T-helper 1 cell treated with Interleukin-12 subunit alpha and Interleukin-12 subunit beta and Interleukin-4 antibody, amounts not matched to agents 30 μg/mL and 1 μg/mL, for 36 hours (primary cell): ENCODE measurements at regions not wholly inside any gene's neighbourhood (a gene's known extent, or its start where the extent isn't known, plus 50 kb on each side); places are given as distances from the start of the nearest gene placed in this dataset.

Experiments
- H3K27ac Mint-ChIP-seq: one replicate; pipeline ENCODE4 v1.8.0; 2021; ENCODE audit warnings: mild to moderate bottlenecking, mixed read lengths
- H3K27me3 Mint-ChIP-seq: one replicate; pipeline ENCODE4 v1.8.0; 2021; ENCODE audit warnings: low read depth, mixed read lengths
- H3K36me3 Mint-ChIP-seq: one replicate; pipeline ENCODE4 v1.8.0; 2021; ENCODE audit warnings: low read depth, mixed read lengths
- H3K4me1 Mint-ChIP-seq: one replicate; pipeline ENCODE4 v1.8.0; 2021; ENCODE audit warnings: low read depth, mixed read lengths
- H3K4me3 Mint-ChIP-seq: one replicate; pipeline ENCODE4 v1.8.0; 2021; ENCODE audit warnings: mild to moderate bottlenecking, moderate library complexity, mixed read lengths
- H3K9me3 Mint-ChIP-seq: one replicate; pipeline ENCODE4 v1.8.0; 2021; ENCODE audit warnings: mixed read lengths

- Mint-ChIP-seq H3K9me3 (no peaks in the 10 kb centered on the region), H3K4me1 (no peaks in the 10 kb centered on the region), H3K27ac (no peak overlapping the region), H3K36me3 (no peaks in the 10 kb centered on the region), H3K4me3 (no peak overlapping the region), H3K27me3 (peaks cover 11% of the 10 kb centered on the region)
Measured at GRCh38 chr2:46837704-46838103, 77.9 kb downstream of the MCFD2 start.

GRCh38 chr2:46837112-46837454 lies 78.5 kb downstream of the MCFD2 start:
- Mint-ChIP-seq H3K9me3 (no peaks in the 10 kb centered on the region), H3K27me3 (peaks cover 11% of the 10 kb centered on the region), H3K4me3 (no peak overlapping the region)

DNA sequence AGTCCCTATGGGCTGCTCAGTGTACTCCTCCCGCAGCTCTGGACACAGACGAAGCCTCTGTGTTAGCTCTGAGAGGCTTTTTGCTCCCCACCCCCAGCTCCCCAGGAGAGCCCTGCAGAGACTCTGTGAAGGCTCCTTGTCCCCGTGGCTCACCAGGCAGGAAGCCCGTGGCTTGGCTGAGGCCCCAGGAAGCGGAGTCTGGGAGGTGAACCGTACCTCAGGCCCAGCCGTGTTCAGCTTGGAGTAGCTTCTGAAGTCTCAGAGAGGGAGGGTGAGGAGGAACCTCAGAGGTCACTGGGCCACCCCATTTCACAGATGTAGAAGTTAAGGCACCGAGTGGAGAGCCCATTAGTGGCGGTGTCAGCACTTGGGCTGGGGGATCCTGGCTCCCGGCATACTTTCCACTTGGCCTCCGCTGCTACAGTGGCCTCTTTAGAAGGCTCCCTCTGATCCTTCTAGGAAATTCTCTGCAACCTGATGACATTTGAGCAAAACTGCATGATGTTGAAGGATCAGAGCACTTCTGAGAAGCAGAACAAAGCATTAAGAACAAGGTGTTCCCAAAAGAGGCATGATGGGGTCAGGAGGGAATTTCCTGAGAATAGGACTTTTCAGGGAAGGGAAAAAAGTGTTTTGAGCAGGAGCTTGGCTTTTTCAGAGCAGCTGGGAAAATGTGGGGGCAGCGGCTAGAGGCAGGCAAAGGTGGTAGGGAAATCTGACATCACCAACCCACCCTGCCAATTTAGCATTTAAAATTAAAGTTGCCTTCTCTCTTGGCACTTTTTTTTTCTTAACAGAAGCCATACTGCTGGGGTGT lies 79.1 kb downstream of the MCFD2 start:
- Mint-ChIP-seq H3K27me3 (peaks cover 11% of the 10 kb centered on the region), H3K4me1 (no peaks in the 10 kb centered on the region), H3K27ac (no peak overlapping the region), H3K4me3 (no peak overlapping the region), H3K36me3 (no peaks in the 10 kb centered on the region), H3K9me3 (no peaks in the 10 kb centered on the region)

More at GRCh38 chr2:46837112-46837454, 78.5 kb downstream of the MCFD2 start:
- Mint-ChIP-seq H3K4me1 (no peaks in the 10 kb centered on the region), H3K36me3 (no peaks in the 10 kb centered on the region), H3K27ac (no peak overlapping the region)

DNA sequence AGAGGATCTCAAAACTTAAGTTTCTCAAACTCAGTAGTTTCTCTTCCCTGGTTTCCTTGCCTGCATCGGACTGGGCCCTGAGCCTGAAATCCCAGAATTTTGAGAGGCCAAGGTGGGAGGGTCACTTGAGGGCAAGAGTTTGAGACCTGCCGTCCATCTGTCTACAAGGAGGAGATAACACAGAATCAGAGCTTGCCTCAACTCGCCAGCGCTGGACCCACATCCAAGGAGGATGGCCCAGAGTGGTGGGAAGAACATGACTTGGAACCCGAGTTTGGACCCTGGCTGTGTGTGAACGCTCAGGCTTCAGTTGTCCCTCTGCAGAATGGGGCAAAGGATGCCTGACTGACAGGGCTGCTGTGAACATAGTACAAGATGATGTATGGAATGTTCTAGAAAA lies 80.1 kb downstream of the MCFD2 start:
- H3K4me3 Mint-ChIP-seq, result no peak overlapping the region
- no peak overlapping the region for H3K27ac Mint-ChIP-seq
- H3K9me3 Mint-ChIP-seq, result no peaks in the 10 kb centered on the region
- H3K27me3 Mint-ChIP-seq, result peaks cover 8% of the 10 kb centered on the region
- no peaks in the 10 kb centered on the region for H3K36me3 Mint-ChIP-seq
- no peaks in the 10 kb centered on the region for H3K4me1 Mint-ChIP-seq

DNA sequence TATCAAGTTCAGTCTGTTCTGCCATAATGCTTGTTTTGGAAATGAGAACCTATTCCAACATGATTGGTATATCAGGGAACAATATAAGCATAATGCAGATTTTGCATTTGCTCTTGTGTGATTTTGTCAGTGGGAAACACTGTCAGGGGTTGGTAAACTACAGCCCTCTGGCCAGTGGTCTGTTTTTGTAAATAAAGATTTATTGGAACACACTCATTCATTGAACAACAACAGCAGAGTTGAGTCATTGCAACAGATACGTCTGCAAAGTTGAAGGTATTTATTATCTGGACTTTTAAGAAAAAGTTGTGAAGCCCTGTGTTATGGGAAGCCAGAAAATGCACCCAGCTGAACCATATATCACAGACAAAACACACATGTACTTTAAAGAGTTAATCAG lies 83.1 kb downstream of the MCFD2 start:
- no peak overlapping the region for H3K4me3 Mint-ChIP-seq
- no peaks in the 10 kb centered on the region for H3K36me3 Mint-ChIP-seq
- H3K27ac Mint-ChIP-seq, result no peak overlapping the region
- peaks cover 6% of the 10 kb centered on the region for H3K27me3 Mint-ChIP-seq
- no peaks in the 10 kb centered on the region for H3K4me1 Mint-ChIP-seq
- H3K9me3 Mint-ChIP-seq, result peaks cover 4% of the 10 kb centered on the region

DNA sequence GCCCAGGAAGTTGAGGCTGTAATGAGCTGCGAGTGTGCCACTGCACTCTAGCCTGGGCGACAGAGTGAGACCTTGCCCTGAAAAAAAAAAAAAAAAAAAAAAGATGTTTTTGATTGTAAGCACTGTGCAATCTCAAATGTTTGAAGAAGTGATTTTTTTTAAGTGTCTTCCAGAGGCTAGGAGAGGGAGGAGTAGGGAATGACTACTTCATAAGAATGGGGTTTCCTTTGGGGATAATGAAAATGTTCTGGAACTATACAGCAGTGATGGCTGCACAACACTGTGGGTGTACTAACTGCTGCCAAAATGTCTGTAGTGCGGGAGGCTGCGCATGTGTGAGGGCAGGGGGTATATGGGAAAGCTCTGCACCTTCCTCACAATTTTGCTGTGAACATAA lies 83.7 kb downstream of the MCFD2 start:
- no peaks in the 10 kb centered on the region for H3K4me1 Mint-ChIP-seq
- H3K36me3 Mint-ChIP-seq, result no peaks in the 10 kb centered on the region
- peaks cover 4% of the 10 kb centered on the region for H3K9me3 Mint-ChIP-seq
- no peak overlapping the region for H3K4me3 Mint-ChIP-seq
- H3K27ac Mint-ChIP-seq, result no peak overlapping the region
- peaks cover 6% of the 10 kb centered on the region for H3K27me3 Mint-ChIP-seq

DNA sequence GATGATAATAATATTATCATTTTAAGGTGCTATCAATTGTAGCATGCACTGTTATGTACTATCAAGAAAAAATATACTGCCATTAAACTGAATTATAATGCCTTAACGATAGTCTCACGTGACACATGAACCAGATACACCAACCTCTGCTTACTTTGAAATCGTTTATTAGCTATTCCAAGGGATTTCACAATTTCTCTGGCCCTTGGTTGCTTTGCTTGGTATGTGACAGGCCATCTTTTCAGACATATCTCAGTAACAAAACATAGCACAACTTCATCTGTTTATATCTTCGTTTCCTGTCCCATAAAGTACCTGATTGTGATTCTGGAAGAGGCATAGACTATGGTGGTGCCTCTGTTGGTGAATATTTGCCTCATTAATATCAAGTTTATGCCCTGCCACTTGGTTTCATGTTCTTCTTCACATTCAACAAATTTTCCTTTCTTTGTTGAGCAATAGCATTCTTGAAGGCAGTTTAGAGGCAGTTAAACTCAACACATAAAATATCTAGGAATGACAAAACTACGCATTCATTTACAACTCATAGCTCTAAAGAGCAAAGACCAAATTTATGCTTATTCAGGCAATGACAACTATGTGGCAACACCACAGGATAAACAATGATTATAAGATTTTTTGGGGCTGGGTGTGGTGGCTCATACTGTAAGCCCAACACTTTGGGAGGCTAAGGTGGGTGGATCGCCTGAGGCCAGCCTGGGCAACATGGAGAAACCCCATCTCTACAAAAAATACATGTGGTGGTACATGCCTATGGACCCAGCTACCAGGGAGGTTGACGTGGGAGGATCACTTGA lies 84.3 kb downstream of the MCFD2 start:
- H3K27me3 Mint-ChIP-seq, result peaks cover 6% of the 10 kb centered on the region
- no peak overlapping the region for H3K4me3 Mint-ChIP-seq
- H3K27ac Mint-ChIP-seq, result no peak overlapping the region
- H3K9me3 Mint-ChIP-seq, result peaks cover 4% of the 10 kb centered on the region
- no peaks in the 10 kb centered on the region for H3K36me3 Mint-ChIP-seq
- H3K4me1 Mint-ChIP-seq, result no peaks in the 10 kb centered on the region

DNA sequence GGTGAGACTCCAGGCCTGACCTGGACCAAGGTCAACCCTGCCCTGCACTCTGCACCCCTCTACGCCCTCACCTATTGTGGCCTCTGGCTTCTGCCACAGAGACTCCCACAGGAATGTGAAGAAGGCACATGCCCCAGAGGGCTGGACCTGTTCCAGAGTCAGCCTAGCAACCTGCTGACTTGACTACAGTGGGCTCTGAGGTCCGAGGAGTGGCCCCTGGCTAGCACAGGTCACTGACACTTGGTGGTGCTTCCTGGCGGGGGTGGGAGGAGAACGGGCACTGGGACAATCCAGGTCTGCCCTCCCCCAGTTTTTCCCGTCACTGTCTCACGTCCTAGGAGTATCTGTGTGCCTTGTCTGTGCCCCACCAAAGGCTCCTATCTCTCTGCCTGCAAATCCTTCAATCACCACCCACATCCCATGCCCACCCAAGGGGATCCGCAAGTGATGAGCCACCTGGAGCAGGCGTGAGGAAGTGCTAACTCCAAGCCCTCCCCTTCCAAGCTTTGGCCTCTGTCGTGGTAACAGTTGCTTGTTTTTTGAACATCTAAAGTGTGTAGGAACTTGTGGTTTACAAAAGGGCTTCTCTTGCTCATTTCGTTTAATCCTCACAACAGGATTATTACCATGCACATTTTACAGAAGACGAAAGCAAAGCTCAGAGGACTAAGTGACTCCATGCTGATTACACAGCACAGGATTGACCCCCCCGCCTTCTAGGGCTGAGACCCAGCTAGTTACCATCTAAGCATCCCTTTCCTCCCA lies 86.2 kb downstream of the MCFD2 start:
- H3K36me3 Mint-ChIP-seq, result no peaks in the 10 kb centered on the region
- H3K27ac Mint-ChIP-seq, result no peak overlapping the region
- no peak overlapping the region for H3K4me3 Mint-ChIP-seq

DNA sequence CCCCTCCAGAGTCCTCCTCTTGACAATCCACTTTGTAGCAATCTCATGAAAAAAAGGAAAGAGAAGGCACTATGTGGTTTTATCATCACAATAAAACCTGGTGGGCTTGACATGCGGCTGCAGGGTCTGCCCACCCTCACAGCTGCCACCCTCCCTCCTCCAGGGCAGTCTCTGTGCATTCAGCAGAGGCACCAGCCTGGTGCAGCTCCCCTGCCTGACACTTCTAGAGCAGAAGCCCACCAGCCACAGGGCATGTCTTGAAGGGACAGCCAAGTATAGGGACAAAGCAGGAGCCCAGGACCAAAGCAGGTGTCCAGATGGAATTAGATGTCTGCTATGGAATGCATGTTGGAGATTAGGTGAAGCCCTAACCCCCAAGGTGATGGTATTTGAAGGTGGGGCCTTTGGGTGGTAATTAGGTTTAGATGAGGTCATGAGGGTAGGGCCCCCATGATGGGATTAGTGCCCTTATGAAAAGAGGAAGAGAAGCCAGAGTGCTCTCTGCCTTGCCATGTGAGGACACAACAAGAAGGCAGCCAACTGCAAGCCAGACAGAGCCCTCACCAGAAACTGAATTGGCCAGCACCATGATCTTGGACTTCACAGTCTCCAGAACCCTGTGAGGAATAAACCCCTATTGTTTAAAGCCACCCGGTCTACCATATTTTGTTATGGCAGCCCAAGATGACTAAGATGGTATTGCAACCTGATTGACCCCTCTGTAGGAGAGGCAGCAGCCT lies 86.9 kb downstream of the MCFD2 start:
- Mint-ChIP-seq H3K27ac (no peak overlapping the region), H3K9me3 (peaks cover 4% of the 10 kb centered on the region), H3K4me3 (no peak overlapping the region), H3K4me1 (no peaks in the 10 kb centered on the region), H3K36me3 (no peaks in the 10 kb centered on the region), H3K27me3 (peaks cover 9% of the 10 kb centered on the region)

More for the DNA sequence above, 86.2 kb downstream of the MCFD2 start:
- H3K9me3 Mint-ChIP-seq, result peaks cover 4% of the 10 kb centered on the region
- H3K27me3 Mint-ChIP-seq, result peaks cover 9% of the 10 kb centered on the region
- no peaks in the 10 kb centered on the region for H3K4me1 Mint-ChIP-seq

GRCh38 chr2:46828135-46828438 lies 87.5 kb downstream of the MCFD2 start:
- H3K4me1 Mint-ChIP-seq, result no peaks in the 10 kb centered on the region
- H3K27me3 Mint-ChIP-seq, result peaks cover 9% of the 10 kb centered on the region

GRCh38 chr2:46827274-46828134 lies 88.1 kb downstream of the MCFD2 start:
- H3K36me3 Mint-ChIP-seq, result no peaks in the 10 kb centered on the region
- no peak overlapping the region for H3K4me3 Mint-ChIP-seq
- H3K27ac Mint-ChIP-seq, result no peak overlapping the region
- H3K27me3 Mint-ChIP-seq, result peaks cover 9% of the 10 kb centered on the region
- no peaks in the 10 kb centered on the region for H3K4me1 Mint-ChIP-seq
- H3K9me3 Mint-ChIP-seq, result peaks cover 4% of the 10 kb centered on the region

More at GRCh38 chr2:46828135-46828438, 87.5 kb downstream of the MCFD2 start:
- no peak overlapping the region for H3K27ac Mint-ChIP-seq
- H3K4me3 Mint-ChIP-seq, result no peak overlapping the region
- H3K9me3 Mint-ChIP-seq, result peaks cover 4% of the 10 kb centered on the region
- H3K36me3 Mint-ChIP-seq, result no peaks in the 10 kb centered on the region

GRCh38 chr2:46826569-46827245 lies 88.9 kb downstream of the MCFD2 start:
- Mint-ChIP-seq H3K36me3 (no peaks in the 10 kb centered on the region), H3K27ac (no peak overlapping the region), H3K4me1 (no peaks in the 10 kb centered on the region), H3K27me3 (peaks cover 9% of the 10 kb centered on the region), H3K4me3 (no peak overlapping the region), H3K9me3 (peaks cover 4% of the 10 kb centered on the region)

GRCh38 chr2:46825939-46826568 lies 89.6 kb downstream of the MCFD2 start:
- no peak overlapping the region for H3K4me3 Mint-ChIP-seq
- H3K27ac Mint-ChIP-seq, result no peak overlapping the region
- no peaks in the 10 kb centered on the region for H3K4me1 Mint-ChIP-seq
- H3K9me3 Mint-ChIP-seq, result peaks cover 4% of the 10 kb centered on the region
- H3K27me3 Mint-ChIP-seq, result peaks cover 9% of the 10 kb centered on the region
- H3K36me3 Mint-ChIP-seq, result no peaks in the 10 kb centered on the region
